Testis (tissue), 2 donors: ENCODE measurements at regions not wholly inside any gene's neighbourhood (a gene's known extent, or its start where the extent isn't known, plus 50 kb on each side); places are given as distances from the start of the nearest gene placed in this dataset.

Source experiments
- DNase-seq: peaks from one replicate; pipeline ENCODE4 v3.0.0-alpha.2; 2019
- H3K27ac ChIP-seq, 2 donors: fragments of 200-600 bp; sonication (generic); one replicate each; pipeline ENCODE4 v1.5.1; 2019
- H3K27me3 ChIP-seq: fragments of 200-600 bp; sonication (generic); one replicate; pipeline ENCODE4 v1.5.1; 2019
- H3K36me3 ChIP-seq: fragments of 200-600 bp; sonication (generic); one replicate; pipeline ENCODE4 v1.5.1; 2017; ENCODE audit warnings: low read depth; ENCODE audit errors: missing control alignments
- H3K4me1 ChIP-seq: fragments of 200-600 bp; sonication (generic); one replicate; pipeline ENCODE4 v1.5.1; 2019
- H3K4me3 ChIP-seq, 2 donors: fragments of 200-600 bp; sonication (generic); one replicate each; pipeline ENCODE4 v1.5.1; 2017 to 2019
- H3K9me3 ChIP-seq: fragments of 200-600 bp; sonication (generic); one replicate; pipeline ENCODE4 v1.5.1; 2017
- CTCF ChIP-seq, 3 experiments: fragments of 450-650 bp in 2 of 3; fragments of 200-600 bp in 1 of 3; sonication (generic) in 1 of 3; IDR thresholded peaks; one replicate each; pipeline ENCODE4 v1.5.1; 2016 to 2019; ENCODE audit warnings: antibody characterized with exemption in 3 of 3, mild to moderate bottlenecking in 2 of 3, moderate library complexity in 1 of 3
- POLR2A ChIP-seq: fragments of 450-650 bp; IDR thresholded peaks from one replicate; pipeline ENCODE4 v1.6.1; 2017; ENCODE audit warnings: antibody characterized with exemption, mild to moderate bottlenecking, moderate library complexity
- WGBS, 2 donors: methylation state at CpG; one replicate each; pipeline ENCODE4 v1.1.5; 2018; 5-methylcytosine and 5-hydroxymethylcytosine counted together
- intact Hi-C: fragments of 100-400 bp; cut with DNase I; formaldehyde crosslinking; loops from one replicate; pipeline ENCODE4 v1.15.1; 2023; ENCODE audit warnings: low total_unique reads

DNA sequence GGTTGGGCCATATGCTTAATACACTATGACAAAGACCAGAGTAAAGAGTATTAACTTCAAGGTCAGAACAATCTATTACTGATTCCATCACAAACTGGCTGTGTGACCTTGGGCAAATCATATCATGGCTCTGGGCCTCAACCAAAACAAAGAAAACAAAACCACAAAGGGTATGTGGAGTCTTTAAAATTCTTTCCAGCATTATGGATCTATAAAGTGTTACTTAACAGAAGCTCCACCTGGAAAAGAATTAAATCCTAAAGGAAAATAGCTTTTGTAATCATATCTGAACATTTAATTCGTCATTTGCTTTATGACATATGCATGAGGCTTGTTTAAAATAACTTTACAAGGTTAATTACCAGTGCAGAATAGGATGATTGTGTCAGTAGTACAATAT, 265.5 kb downstream of the SATB1 start:
- Histone ChIP-seq H3K27ac (no peak overlapping the region), H3K4me1 (no peaks in the 10 kb centered on the region), H3K27me3 (no peaks in the 10 kb centered on the region), H3K4me3 (no peak overlapping the region), H3K9me3 (no peaks in the 10 kb centered on the region), H3K36me3 (no peaks in the 10 kb centered on the region)
- WGBS, 2 donors = 83 to 100% methylated on average over 1 of the region's 1 CpG
- TF ChIP-seq POLR2A (no peak), CTCF (IDR thresholded peaks at IDR 0.05) (no peak)
- DNase-seq = no peak
- intact Hi-C loops = no loop called here

- Histone ChIP-seq H3K27ac (no peak overlapping the region), H3K36me3 (no peaks in the 10 kb centered on the region), H3K9me3 (no peaks in the 10 kb centered on the region), H3K4me1 (no peaks in the 10 kb centered on the region), H3K4me3 (no peak overlapping the region), H3K27me3 (no peaks in the 10 kb centered on the region)
- WGBS, 2 donors = 76 to 79% methylated on average over 3 of the region's 3 CpGs
- intact Hi-C loops = no loop called here
- TF ChIP-seq CTCF (IDR thresholded peaks at IDR 0.05) = no peak
- TF ChIP-seq POLR2A = no peak
- DNase-seq = no peak
These were observed 271.5 kb downstream of the SATB1 start for GRCh38 chr3:18153571-18154173.

GRCh38 chr3:18151199-18151598, 273.9 kb downstream of the SATB1 start:
- Histone ChIP-seq H3K36me3 (no peaks in the 10 kb centered on the region), H3K4me1 (no peaks in the 10 kb centered on the region), H3K27me3 (no peaks in the 10 kb centered on the region), H3K4me3 (no peak overlapping the region), H3K27ac (no peak overlapping the region), H3K9me3 (no peaks in the 10 kb centered on the region)
- 86 to 91% methylated on average over 3 of the region's 3 CpGs for WGBS, 2 donors
- intact Hi-C loops = no loop called here
- no peak for DNase-seq
- TF ChIP-seq POLR2A = no peak
- no peak for TF ChIP-seq CTCF (IDR thresholded peaks at IDR 0.05)

DNA sequence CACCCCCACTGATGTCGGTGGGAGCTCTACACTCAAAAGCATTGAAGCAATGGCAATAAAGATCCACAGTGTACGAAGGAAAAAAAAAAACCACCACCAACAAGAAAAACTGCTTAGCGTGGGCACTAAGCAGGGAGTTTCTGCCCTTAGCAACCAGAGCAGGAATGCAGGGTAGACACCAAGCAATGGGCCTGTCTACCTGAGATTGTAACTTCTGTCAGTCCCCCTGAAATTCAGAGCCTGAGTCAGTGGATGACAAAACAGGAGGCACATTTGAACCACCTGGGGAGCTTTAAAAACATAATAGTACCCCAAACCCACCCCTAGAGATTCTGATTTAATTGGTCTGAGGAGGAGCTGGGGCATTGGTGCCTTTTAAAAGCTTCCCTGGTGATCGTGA, 275.2 kb downstream of the SATB1 start:
- no peak for DNase-seq
- intact Hi-C loops = no loop called here
- Histone ChIP-seq H3K4me3 (no peak overlapping the region), H3K4me1 (no peaks in the 10 kb centered on the region), H3K36me3 (no peaks in the 10 kb centered on the region), H3K27me3 (no peaks in the 10 kb centered on the region), H3K9me3 (no peaks in the 10 kb centered on the region), H3K27ac (no peak overlapping the region)
- TF ChIP-seq POLR2A = no peak
- no peak for TF ChIP-seq CTCF (IDR thresholded peaks at IDR 0.05)
- 83 to 85% methylated on average over 4 of the region's 4 CpGs for WGBS, 2 donors

DNA sequence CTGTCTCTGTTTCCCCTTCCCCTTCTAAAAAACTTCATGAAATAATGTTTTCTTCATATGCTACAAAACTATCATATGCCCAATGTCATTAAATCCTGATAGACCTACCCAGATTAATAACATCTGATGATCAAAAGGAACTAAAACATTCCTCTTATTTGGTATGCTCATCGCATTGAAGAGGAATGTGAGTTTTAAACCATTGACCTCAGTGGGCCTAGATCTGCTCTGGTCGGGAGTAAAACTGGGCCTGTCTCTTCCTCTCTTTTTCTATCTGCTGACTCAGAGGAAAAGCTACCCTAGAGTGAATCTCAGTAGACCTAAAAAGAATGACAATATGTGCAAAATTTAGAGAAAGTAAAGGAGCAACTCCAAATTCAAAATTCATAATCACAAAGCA, 275.8 kb downstream of the SATB1 start:
- WGBS, 2 donors = 89 to 98% methylated on average over 2 of the region's 2 CpGs
- Histone ChIP-seq H3K27ac (no peak overlapping the region), H3K36me3 (no peaks in the 10 kb centered on the region), H3K4me1 (no peaks in the 10 kb centered on the region), H3K27me3 (no peaks in the 10 kb centered on the region), H3K9me3 (no peaks in the 10 kb centered on the region), H3K4me3 (no peak overlapping the region)
- TF ChIP-seq CTCF (IDR thresholded peaks at IDR 0.05) = no peak
- no peak for TF ChIP-seq POLR2A
- intact Hi-C loops = no loop called here
- no peak for DNase-seq
